GM19239 (cell line): ENCODE measurements at regions not wholly inside any gene's neighbourhood (a gene's known extent, or its start where the extent isn't known, plus 50 kb on each side); places are given as distances from the start of the nearest gene placed in this dataset.

Source experiments
- DNase-seq: peaks from one replicate; pipeline ENCODE4 v3.0.0; 2011; ENCODE audit warnings: low spot score; ENCODE audit not compliant: insufficient read length
- FAIRE-seq: peaks from 2 replicates; lab custom pipeline; 2011; peaks lifted over from hg19 to GRCh38; lab: Jason Lieb, UNC

DNA sequence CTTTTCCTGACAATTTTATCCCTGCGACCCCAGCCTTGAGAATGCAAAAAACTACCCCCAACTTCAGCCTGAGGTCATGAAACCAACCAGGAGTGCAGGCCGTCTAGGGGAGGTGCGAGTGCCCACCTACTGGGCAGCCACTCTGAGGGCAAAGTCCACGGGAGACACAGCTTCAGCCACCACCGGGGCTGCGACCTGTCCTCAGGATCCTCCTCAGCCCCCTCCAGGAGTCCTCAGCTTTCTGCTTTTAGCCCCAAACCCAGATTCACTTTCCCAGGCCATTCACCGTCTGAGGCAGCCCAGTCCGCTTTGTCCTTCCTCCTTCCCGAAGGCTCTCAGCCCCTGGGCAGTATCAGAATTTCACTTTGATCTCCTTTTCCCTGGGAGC, 210.2 kb upstream of the TNP1 start:
- DNase-seq, result no peak
- FAIRE-seq, result no peak

DNA sequence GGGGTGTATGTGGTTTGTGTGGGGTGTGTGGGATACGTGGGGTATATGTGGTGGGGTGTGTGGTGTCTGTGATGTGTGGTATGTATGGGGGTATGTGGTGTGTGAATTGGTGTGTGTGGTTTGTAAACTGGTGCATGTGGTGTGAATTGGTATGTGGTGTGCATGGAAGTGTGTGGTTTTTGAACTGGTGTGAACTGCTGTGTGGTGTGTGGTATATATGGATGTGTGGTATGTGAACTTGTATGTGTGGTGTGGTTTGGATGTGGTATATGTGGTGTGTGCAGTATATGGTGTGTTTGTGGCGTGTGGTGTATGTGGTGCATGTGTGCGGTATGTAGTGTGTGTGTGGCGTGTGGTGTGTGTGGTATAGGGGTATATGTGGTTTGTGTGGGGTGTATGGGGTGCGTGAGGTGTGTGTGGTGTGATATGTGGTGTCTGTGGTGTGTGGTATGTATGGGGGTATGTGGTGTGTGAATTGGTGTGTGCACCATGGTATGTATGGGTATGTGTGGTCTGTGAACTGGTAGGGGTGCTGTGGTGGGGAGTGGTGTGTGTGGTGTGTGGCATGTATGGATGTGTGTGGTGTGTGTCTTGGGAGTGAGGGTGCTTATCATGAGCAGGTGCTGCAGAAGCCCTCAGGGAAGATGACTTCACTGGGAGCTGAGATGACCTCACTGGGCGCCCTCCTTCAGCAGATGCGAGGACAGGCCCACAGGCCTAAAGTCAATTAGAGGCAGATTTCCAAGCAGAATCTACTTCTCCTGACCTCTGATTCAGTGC, 209.6 kb upstream of the TNP1 start:
- FAIRE-seq (no peak), DNase-seq (no peak)

DNA sequence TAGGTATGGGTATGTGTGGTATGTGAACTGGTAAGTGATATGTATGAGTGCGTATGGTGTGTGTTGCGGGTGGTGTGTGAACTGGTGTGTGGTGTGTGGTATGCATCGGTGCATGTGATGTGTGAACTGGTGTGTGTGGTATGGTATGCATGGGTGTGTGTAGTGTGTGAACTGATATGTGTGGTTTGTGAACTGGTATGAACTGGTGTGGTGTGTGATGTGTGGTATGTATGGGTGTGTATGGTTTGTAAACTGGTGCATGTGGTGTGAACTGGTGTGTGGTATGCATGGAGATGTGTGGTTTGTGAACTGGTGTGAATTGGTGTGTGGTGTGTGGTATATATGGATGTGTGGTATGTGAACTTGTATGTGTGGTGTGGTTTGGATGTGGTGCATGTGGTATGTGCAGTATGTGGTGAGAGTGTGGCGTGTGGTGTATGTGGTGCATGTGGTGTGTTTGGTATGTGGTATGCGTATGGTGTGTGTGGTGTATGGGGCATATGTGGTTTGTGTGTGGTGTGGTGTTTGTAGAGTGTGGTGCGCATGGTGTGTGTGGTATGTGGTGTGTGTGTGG, 208.9 kb upstream of the TNP1 start:
- no peak for FAIRE-seq
- no peak for DNase-seq

DNA sequence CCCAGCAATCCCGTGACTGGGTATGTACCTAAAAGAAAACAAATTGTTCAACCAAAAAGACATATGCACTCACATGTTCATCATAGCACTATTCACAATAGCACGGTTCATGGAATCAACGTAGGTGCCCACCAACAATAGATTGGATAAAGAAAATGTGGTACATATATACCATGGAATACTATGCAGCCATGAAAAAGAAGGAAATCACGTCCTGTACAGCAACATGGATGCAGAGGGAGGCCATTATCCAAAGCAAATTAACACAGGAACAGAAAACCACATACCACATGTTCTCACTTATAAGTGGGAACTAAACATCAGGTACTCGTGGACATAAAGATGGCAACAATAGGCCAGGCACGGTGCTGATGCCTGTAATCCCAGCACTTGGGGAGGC, 207.9 kb upstream of the TNP1 start:
- FAIRE-seq, result no peak
- DNase-seq, result no peak

DNA sequence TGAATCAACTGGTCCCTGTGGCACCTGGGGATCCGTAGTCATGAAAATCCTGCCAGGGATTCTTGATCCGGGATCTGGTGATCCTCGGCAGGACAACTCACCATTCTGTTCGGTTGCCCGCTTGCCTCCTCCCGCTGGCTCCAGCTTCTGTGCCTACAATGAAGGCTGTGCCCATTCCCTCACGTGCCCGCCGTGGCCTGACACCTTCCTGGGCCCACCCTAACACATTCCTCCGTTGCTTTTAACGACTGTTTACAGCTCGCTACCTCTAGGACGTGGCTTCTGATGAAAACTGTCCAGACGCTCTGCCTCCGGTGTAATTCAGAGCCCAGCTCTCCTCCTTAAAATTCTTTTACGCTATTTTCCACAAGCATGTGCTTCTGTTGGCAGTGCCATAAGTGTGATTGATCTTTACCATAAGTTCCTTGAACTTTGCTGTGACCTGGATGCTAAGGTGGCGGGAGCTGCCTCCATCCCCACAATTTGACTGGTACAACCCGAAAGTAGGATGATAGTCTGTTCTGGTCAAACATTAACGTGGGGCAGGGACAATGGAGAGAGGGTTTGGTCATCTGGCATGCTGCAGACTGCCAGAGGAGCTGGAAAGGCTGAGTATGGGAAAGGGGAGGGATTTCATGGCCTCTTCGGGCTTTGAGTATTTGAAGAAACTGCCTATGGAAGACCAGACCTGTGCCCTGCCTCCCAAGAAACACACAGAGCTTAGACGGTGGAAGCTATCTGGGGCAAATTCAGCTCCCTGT, 206.8 kb upstream of the TNP1 start:
- DNase-seq (no peak), FAIRE-seq (no peak)

- no peak for FAIRE-seq
- no peak for DNase-seq
Observed at GRCh38 chr2:217065695-217066405, 206.0 kb upstream of the TNP1 start.

DNA sequence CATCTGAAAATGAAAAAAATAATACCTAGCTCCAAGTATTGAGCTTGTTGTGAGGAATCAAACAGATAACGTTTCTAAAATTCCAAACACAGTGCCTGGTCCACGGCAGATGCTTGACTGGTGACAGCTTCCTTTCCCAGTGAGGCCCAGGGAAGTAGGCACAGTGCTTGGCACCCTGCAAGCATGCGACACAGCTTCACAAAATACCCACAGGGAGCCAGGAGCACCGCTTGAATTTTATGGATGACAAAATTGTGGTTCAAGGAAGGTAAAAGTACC, 205.1 kb upstream of the TNP1 start:
- DNase-seq (no peak), FAIRE-seq (no peak)

- FAIRE-seq, result no peak
Observed at GRCh38 chr2:217064234-217065011, 204.6 kb upstream of the TNP1 start.

DNA sequence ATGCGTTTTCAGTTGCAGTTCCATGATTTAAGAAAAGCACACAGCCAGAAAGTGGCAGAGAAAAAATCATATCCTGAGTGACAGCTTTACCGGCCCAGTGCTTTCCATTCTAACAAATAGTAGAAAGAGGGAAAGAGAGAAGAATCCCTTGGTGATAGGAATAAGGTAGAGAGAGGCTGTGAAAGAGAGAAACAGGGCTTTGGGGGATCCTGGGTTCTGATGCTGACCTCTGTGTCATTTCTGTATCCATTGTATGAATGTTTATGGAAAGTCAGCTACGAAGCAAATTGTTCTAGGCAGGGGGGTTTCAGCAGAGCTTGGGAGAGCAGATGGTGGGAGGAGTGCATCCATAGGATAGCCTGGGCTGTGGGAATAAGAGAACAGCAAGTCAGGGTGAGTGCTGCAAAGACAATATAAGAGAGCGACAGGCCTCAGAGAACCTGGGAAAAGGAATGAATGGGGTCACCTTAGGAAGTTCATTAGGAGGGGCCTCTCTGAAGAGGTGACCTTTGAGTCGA, 203.4 kb upstream of the TNP1 start:
- FAIRE-seq (no peak), DNase-seq (no peak)

More at GRCh38 chr2:217064234-217065011, 204.6 kb upstream of the TNP1 start:
- no peak for DNase-seq

DNA sequence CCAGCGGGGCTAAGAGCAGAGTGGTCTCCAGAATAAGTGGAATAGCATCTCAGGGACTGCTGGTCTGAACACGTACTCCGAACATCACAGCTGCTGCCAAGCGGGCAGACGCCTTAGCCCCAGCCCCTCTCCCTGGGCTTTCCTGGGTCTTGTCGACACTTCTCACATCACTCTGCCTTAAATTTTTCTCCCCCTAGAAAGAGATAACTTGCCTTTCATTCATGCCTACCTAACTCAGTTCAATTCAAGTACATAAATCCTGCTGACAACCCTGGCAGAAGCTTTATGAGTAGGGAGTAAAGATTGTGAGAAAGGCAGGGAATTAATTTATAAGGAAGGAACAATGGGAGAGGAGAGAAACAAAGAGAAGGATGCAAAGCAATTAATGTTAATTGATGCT, 202.9 kb upstream of the TNP1 start:
- no peak for DNase-seq
- FAIRE-seq, result no peak

GRCh38 chr2:217061916-217062505, 202.1 kb upstream of the TNP1 start:
- FAIRE-seq, result no peak
- no peak for DNase-seq

DNA sequence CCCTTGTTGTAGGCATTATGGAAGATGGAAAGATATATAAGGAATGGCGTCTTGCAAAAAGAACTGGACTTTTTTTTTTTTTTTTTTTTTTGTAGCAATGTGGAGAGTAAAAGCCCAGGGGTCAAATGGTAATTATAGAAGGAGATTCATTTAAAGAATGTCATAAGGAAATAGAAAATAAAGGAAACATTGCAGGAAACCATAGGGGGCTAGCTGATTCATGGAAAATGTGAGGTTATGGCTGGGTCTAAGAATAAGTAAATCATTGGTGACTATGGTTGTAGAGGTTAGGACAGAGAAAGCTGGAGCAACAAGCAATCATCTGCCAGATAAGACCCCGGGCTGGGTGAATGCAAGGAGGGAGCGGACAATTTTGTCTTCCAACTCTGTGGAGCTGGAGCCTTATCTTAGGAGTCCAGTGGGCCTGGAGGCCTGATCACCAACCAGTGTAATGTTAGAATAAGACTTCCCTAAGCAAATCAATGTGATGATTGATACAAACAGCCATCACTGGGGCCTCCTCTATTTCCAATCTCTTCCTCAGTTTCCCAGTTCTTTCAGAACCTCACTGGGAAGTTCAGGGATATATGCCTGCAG, 201.2 kb upstream of the TNP1 start:
- no peak for DNase-seq
- no peak for FAIRE-seq

- no peak for FAIRE-seq
- DNase-seq, result no peak
Observed at GRCh38 chr2:217060516-217060915, 200.7 kb upstream of the TNP1 start.

GRCh38 chr2:217058791-217059755, 199.2 kb upstream of the TNP1 start:
- no peak for DNase-seq
- FAIRE-seq, result no peak

DNA sequence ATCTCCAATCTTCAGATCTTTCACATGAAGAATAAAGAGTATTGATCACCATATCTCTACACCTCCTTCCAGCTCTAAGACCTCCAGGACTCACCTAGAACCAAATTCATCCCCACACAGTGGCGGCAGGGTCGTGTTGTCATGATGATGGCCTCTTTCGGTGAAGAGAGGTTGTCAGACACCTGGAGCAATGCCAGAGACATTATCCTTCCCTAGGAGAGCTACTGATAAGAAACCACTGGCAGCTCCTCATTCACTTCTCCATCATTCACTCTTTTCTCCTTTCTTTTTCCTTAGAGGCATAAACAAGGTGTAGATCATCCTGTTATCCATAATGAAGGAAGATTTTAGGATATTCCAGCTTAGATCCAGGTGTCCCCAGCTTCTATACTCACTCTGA, 197.9 kb upstream of the TNP1 start:
- no peak for DNase-seq
- no peak for FAIRE-seq

GRCh38 chr2:217055624-217056023, 195.8 kb upstream of the TNP1 start:
- no peak for FAIRE-seq
- DNase-seq, result no peak

DNA sequence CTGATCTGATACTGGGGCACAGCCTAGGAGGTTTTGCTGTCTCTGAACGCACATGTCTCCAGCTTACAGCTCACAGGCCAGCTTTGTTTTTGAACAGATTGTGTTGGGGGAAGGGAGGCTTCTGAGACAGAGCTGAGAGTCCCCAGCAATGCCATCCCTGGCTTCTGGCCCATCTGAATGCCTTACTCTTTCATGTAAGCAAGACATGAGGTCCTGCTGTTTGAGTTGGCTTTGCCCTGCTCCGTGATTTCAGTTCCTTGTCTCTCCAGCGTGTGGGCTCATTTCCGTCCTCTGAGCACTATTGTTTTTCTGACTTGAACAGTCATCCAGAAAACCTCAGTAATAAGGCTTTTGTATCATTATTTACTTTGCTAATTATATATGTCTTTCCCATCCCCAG, 194.9 kb upstream of the TNP1 start:
- DNase-seq, result no peak
- FAIRE-seq, result no peak

GRCh38 chr2:217052856-217053577, 193.2 kb upstream of the TNP1 start:
- FAIRE-seq, result no peak
- no peak for DNase-seq
